ENCODE measurements at regions not wholly inside any gene's neighbourhood (a gene's known extent, or its start where the extent isn't known, plus 50 kb on each side); places are given as distances from the start of the nearest gene placed in this dataset.

DNA sequence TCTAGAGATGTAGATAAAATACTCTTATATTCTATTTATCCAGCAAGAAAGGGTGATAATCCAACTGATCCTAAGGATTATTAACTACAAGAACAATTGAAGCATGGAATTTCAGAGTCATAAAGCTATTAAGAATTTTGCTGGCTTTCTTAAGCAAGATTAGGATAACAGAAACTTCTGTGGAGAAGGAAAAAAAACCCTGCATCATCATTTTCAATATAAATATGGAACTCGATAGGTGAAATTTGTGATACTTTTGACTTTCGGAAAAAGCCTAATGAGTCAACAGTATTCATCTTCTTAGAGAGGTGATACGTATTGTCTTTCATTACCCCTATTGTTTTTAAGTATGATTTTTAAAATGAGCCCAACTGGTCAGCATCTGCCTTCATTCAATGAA is 593.3 kb downstream of the CPS1 start:
- H3K79me2 ChIP-seq (ENCODE audit: insufficient read depth, low read length): no peaks in the 10 kb centered on the region
- BruUV-seq (replicated peaks): no TSS peak
- RAD21 ChIA-PET (ENCODE audit: low non-redundant PET in 1 of 2, low total read pairs in 2 of 2, uncharacterized antibody in 2 of 2, unreplicated experiment in 2 of 2): no interaction called here
- CTCF ChIA-PET: interaction anchor here (1.0 kb wide), 1 partner anchor 8 kb away, joined by 3 read pairs; no protein-coding TSS in a partner anchor
- no peak for ATAC-seq
- H3K9me3 ChIP-seq (ENCODE audit: control insufficient read depth in 1 of 2, insufficient read depth in 1 of 2, low read depth in 1 of 2, low read length in 2 of 2): no peaks in the 10 kb centered on the region
- no peak overlapping the region for H2AFZ ChIP-seq (ENCODE audit: low read depth, low read length, poor library complexity, severe bottlenecking)
- intact Hi-C loops (cut with micrococcal nuclease): no loop called here
- no peak for DNase-seq (ENCODE audit: low read depth, low spot score)
- POLR2A ChIA-PET: no interaction called here
- no peak overlapping the region for H3K9ac ChIP-seq (ENCODE audit: low read length)
- no peak overlapping the region for H3K27ac ChIP-seq (ENCODE audit: low read depth, low read length)
- TF ChIP-seq EGR1 (IDR thresholded peaks at IDR 0.05; ENCODE audit: low read depth) (no peak), POLR2A (IDR thresholded peaks at IDR 0.05; ENCODE audit: borderline replicate concordance, extremely low read depth, insufficient read depth, insufficient read length) (no peak), ATF3 (IDR thresholded peaks at IDR 0.05) (no peak), REST (IDR thresholded peaks at IDR 0.05; ENCODE audit: low read depth) (no peak), CBX3 (IDR thresholded peaks at IDR 0.05; ENCODE audit: low read depth) (no peak), TCF7L2 (IDR thresholded peaks at IDR 0.05; ENCODE audit: borderline replicate concordance, extremely low read depth, insufficient read depth, insufficient read length) (no peak), POLR2AphosphoS5 (IDR thresholded peaks at IDR 0.05; ENCODE audit: low read depth, low read length) (no peak), SRF (IDR thresholded peaks at IDR 0.05; ENCODE audit: low read depth) (no peak), ZBTB33 (IDR thresholded peaks at IDR 0.05; ENCODE audit: extremely low read depth, insufficient replicate concordance, low read length) (no peak), EZH2phosphoT487 (IDR thresholded peaks at IDR 0.05; ENCODE audit: borderline replicate concordance) (no peak)
- TF ChIP-seq, protein P1, sequence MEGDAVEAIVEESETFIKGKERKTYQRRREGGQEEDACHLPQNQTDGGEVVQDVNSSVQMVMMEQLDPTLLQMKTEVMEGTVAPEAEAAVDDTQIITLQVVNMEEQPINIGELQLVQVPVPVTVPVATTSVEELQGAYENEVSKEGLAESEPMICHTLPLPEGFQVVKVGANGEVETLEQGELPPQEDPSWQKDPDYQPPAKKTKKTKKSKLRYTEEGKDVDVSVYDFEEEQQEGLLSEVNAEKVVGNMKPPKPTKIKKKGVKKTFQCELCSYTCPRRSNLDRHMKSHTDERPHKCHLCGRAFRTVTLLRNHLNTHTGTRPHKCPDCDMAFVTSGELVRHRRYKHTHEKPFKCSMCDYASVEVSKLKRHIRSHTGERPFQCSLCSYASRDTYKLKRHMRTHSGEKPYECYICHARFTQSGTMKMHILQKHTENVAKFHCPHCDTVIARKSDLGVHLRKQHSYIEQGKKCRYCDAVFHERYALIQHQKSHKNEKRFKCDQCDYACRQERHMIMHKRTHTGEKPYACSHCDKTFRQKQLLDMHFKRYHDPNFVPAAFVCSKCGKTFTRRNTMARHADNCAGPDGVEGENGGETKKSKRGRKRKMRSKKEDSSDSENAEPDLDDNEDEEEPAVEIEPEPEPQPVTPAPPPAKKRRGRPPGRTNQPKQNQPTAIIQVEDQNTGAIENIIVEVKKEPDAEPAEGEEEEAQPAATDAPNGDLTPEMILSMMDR (IDR thresholded peaks at IDR 0.05 in 2 of 3, conservative IDR thresholded peaks at IDR 0.05 in 1 of 3; ENCODE audit: borderline replicate concordance in 1 of 3, insufficient read depth in 1 of 3, low read depth in 2 of 3, low read length in 2 of 3): no peak
- H3K4me3 ChIP-seq (replicated peaks in 1 of 2; ENCODE audit: low read depth in 1 of 2, low read length in 2 of 2): no peak overlapping the region
- no peaks in the 10 kb centered on the region for H3K4me1 ChIP-seq (ENCODE audit: control insufficient read depth in 1 of 2, insufficient read depth in 2 of 2, low read length in 2 of 2)
- no peak overlapping the region for H3K4me2 ChIP-seq (ENCODE audit: low read length)
- no peaks in the 10 kb centered on the region for H3K36me3 ChIP-seq (ENCODE audit: control insufficient read depth in 1 of 2, insufficient read depth in 2 of 2, low read length in 2 of 2)
- no peaks in the 10 kb centered on the region for H4K20me1 ChIP-seq (ENCODE audit: insufficient read depth)
- H3K27me3 ChIP-seq (ENCODE audit: insufficient read depth, low read length): no peaks in the 10 kb centered on the region
- peaks cover 2% of the 10 kb centered on the region; the same call in 1 of the 2 replicates for H3K9me2 ChIP-seq (ENCODE audit: insufficient read depth)

All from HCT116 (cell line).